ENCODE measurements at regions not wholly inside any gene's neighbourhood (a gene's known extent, or its start where the extent isn't known, plus 50 kb on each side); places are given as distances from the start of the nearest gene placed in this dataset.
"Not testable (repeated sequence)": the region's sequence is repeated elsewhere in the genome, so short reads cannot be mapped to it uniquely, and the experiment has no call there.

DNA sequence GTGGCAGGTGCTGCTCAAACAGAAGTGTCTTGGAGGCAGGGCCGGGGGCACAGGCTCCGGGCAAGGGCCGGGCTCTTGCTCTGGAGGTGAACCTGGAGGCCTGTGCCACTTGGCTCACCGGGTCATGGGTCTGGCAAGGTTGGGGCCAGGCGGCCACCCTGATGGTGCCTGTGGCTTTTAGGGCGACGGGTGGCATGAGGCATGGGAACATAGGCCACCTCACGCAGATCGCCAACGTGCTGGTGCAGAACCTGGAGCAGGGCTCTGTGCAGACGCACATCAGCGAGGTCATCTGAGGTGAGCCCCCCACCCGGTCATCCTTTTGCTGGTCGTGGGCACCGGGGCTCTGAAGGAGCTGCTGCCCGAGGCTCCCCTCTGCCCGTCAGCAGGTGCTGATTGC, 202.7 kb downstream of the LIPI start:
- DNase-seq, result not testable (repeated sequence)

DNA sequence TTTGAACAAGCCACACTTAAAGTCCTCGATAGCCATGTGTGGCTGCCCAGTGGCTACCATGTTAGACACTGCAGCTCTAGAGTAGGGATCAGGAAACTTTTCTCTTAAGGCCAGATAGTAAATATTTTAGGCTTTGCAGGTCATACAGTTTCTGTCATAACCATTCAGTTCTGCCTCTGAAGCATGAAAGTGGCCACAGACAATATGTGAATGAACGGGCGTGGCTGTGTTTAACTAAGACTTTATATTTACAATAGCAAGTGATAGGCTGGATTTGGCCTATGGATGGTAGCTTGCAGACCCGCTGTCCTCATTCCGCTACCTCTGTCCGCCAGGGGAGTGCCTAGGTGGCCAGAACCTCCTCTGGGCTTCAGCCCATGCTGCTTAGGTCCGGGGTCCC, 204.6 kb downstream of the LIPI start:
- DNase-seq, result not testable (repeated sequence)

DNA sequence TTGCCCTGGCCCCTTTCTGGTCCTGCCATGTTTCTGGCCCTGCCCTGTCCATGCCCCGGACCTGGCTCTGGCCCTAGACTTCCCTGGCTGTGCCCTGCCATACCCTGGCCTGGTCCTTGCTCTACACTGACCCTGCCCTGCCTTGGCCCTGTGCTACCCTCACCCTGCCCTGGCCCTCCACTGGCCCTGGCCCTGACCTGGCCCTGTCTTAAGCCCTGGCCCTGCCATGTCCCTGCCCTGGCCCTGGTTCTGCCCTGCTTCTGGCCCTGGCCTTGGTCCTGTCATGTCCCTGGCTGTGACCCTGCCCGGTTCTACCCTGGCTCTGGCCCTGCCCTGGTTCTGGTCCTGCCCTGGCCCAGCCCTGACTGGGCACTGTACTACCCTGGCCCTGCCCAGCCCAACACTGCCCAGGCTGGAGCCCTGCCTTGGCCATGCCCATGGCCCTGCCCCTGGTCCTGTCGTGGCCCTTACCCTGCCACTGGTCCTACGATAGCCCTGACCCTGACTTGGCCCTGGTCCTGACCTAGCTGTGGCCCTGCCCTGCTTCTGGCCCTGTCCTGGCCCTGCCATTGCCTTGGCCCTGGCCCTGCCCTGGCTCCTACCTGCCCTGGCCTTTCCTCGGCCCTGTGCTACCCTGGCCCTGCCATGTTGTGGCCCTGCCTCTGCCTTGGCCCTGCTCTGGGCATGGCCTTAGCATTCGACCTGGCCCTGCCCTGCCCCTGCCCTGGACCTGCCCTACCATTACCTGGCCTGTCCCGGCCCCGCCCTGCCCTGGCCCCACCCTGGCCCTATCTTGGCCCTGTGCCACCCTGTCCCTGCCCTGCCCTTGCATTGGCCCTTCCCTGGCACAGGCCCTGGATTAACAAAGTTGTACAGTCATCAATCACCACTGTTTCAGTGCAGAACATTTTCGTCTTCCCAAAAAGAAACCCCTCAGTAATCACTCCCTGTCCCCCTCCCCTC, 223.5 kb downstream of the LIPI start:
- DNase-seq, result not testable (repeated sequence)

DNA sequence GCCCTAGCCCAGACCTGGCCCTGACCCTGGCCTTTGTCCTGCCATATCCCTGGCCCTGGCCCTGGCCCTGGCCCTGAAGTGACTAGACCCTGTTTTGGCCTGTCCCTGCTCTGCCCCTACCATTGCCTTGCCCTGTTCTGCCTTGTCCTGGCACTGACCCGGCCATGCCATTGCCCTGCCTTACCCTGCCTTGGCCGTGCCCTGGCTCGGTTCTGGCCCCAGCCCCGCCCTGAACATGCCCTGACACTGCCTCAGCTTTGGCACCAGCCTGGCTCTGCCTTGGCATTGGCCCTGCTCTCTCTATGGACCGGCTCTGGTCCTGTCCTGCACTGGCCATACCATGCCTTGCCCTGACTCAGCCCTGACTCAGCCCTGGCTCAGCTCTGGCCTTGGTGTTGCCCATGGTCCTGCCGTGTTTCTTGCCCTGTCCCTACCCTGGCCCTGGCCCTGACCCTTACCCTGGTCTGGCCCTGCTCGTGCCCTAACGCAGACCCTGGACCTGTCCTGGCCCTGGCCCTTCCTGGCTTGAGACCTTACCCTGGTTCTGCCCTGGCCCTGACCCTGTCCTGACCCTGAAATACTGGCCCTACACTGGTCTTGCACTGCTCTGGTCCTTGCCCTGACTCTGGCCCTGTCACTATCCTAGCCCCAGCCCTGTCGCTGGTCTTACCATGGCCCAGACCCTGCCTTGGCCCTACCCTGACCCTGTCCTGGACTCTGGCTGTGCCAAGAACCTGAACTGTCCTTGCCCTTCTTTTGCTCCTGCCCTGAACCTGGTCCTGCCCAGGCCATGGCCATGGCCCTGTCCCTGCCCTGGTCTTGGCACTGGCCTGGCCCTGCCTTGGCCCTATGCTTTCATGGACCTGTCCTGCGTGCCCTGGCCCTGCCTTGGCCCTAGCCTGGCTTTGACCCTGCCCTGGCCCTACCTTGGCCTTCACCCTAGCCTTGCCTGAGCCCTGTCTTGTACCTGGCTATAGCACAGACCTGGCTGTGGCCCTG, 224.6 kb downstream of the LIPI start:
- not testable (repeated sequence) for DNase-seq

DNA sequence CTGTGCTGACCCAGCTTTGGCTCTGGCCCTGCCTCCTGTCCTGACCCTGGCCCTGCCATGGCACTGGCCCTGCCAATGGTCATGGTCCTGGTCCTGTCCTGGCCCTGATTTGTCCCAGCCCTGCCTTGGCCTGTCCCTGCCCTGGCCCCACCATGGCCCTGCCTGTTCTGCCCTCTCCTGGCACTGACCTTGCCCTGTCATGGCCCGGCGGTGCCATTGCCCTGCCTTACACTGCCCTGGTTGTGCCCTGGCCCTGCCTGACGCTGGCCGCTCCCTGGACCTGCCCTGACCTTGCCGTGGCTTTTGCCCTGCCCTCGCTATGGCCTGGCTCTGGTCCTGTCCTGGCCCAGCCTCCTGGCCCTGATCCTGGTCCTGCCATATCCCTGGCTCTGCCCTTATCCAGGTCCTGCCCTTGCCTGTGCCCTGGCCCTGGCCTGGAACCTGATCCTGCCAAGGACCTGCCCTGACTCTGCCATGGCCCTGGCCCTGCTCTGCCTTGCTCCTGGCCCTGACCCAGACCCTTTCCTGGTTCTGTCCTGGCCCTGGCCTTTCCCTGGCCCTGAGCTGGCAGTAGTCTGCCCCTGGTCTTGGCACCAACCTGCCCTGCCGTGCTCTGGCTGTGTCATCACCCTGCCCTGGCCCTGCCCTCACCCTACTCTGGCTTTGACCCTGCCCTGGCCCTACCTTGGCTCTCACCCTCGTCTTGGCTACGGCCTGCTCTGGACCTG, 225.5 kb downstream of the LIPI start:
- DNase-seq, result not testable (repeated sequence)

DNA sequence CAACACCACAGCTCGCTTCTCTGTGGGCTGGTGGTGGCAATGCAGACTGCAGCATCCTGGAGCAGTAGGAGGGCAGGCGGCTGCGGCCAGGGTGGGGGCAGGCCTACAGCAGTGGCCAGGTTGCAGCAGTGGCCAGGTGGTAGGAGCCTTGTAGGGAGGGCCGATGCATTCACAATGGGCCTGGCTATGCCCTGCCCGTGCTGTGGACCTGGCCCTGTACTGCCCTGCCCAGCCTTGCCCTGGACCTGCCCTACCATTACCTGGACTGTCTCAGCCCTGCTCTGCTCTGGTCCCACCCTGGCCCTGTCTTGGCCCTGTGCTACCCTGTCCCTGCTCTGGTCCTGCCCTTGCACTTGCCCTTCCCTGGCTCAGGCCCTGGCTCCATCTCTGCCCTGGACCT, 226.0 kb downstream of the LIPI start:
- not testable (repeated sequence) for DNase-seq

DNA sequence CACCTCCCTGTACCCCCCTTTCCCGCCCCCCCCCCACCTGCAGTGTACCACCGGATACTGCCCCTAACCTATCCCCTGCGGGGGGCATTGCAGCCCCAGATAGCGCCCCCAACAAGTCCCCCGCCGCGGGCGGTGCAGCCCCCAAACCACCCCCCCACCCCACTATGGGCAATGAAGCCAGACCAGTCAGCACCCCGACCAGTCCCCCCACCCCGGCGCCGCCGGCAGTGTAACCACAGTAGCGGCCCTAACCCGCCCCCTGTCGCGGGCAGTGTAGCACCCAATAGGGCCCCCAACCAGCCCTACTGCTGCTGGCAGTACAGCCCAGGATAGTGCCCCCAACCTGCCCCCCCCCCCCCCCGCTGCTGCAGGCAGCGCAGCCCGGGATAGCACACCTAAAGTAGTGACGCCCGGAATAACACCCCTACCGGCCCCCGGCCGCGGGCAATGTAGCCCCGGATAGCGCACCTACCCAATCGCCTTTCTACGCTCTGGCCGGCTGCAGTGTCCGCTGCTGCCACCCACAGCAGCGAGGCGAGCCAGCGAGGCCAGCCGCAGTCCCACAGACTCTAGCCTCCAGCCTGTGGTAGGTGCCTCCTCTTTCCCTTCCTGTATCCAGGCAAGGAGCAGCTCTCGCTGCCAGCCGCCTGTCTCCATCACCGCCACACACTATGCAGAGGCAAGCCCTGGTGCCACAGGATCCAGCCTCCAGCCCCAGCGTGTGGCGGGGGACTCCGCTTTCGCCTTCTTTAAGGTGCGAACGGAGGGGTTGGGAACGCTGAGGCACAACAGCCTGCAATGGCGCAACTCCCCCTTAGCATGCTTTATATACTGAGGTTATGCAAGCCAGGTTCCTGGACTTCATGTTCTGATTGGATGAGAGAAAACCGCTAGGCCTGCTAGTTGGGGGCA, 229.3 kb downstream of the LIPI start:
- not testable (repeated sequence) for DNase-seq

DNA sequence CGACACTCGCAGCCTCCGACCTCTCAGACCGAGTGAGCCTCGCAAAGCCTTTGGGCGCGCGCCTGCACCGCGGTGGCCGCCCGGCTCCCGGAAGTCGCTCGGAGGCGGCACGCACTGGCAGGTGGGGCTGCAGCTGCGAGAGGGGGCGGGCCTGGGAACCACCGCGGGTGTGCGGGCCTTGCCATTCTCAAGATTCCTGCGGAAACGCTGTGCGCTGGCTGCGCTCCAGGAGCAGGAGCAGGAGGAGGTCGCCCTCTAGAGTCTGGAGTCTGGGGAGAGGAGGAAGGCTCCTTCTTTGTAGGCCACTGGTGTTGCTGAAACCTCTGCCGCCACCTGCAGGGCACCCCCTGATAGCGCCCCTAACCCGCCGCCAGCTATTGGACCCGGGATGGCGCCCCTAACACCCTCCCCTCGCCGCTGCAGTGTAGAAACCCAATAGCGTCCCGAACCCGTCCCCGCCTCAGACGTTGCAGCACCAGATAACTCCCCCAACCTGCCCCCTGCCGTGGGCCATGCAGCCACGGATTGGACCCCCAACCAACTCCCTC, 230.6 kb downstream of the LIPI start:
- DNase-seq, result peak; percentile 73

DNA sequence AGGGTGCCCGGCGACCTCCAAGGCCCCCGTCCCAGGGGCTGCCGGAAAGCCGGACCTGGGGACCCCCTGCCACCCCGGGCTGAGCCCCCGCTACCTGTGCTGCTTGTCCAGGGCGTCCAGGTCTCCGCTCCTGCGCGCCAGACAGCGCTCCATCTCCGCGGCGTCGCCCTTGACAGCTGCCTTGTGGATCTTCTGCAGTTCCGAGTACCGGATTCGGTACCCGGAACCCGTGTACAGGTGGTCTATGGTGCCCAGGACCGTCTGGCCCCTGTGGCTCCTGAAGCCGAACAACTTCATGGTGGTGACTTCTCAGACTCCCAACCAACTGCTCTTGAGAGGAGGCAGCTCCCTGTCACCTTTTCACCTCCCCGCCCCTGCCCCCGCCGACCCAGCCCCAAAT, 231.1 kb downstream of the LIPI start:
- DNase-seq, result not testable (repeated sequence)

DNA sequence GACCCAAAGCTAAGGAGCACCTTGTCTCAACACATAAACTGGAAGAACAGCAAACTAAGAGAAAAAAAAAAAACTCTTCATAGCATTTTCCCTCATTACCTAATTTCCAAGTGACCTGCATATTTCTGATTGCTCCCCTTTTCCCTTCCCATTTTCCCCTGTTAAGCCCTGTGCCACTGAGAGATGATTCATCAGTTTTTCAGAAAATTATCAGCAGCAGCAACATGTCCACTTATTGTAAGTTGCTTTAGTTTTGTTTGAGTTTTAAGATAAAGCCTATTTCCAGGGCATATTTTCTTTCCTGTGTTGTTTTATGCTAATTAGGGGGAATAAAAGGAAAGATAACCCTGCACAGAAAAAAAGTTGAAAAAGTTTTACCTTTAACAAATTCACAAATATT, 236.2 kb downstream of the LIPI start:
- not testable (repeated sequence) for DNase-seq

DNA sequence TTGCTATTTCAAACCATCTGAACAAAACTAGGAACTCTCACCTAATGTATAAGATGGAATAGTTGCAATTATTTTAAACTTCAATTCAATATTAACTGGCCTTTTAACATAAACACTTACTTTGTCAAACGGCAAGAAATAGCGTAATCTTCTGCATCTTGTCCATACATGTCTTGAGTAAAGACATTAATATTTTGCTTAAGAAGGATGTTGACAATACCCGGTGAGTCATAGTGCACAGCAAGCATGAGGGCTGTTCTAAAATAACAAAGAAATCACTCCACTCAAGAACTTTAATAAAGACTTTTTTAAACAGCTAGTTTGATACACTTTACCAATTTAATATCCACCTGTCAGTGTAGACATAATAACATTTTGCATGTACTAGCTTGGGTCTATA, 240.9 kb downstream of the LIPI start:
- not testable (repeated sequence) for DNase-seq

DNA sequence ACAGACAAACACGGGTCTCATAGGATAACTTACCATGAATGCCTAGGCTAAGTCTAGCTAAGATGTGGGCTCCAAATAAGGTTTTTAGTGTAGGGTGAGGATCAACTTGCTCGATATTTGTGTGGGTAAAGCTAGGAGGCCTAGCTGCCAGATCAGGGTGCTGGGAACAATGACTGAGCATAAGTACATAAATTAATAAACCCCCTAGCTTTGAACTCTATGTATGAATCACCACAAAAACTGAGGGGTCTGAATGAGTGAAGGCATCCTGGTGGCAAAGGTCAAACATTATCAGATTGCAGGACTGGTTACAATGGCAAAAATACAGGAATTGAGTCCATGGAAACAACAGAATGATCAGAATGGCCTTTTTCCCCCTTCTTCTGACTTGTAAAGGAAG, 241.8 kb downstream of the LIPI start:
- not testable (repeated sequence) for DNase-seq

DNA sequence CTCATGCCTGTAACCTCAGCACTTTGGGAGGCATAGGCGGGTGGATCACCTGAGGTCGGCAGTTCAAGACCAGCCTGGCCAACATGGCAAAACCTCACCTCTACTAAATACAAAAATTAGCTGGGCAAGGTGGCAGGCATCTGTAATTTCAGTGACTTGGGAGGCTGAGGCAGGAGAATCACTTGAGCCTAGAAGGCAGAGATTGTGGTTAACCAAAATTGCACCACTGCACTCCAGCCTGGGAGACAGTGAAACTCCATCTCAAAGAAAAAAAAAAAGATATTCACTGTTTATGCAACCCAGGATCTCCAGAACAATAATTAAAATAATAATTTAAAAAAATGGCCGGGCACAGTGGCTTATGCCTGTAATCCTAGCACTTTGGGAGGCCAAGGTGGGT, 247.5 kb downstream of the LIPI start:
- not testable (repeated sequence) for DNase-seq

DNA sequence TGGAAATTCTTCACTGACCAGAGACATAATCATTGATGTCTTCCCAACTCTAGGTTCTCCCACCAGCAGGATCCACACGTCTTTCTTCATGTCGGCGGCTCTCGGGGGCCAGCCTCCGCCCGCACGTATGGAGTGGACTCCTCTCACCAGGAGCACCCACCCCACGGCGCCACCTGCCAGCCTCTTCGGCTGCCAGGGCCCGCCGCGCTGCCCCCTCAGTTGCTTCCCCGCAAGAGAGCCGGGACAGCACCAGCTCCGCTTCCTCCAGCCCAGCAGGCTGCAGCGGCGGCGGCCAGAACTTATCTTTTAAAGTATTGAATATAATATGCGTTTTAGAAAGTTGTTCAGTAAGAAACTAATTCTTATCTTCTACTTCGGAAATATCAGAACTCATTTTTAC, 273.5 kb downstream of the LIPI start:
- DNase-seq, result no peak

DNA sequence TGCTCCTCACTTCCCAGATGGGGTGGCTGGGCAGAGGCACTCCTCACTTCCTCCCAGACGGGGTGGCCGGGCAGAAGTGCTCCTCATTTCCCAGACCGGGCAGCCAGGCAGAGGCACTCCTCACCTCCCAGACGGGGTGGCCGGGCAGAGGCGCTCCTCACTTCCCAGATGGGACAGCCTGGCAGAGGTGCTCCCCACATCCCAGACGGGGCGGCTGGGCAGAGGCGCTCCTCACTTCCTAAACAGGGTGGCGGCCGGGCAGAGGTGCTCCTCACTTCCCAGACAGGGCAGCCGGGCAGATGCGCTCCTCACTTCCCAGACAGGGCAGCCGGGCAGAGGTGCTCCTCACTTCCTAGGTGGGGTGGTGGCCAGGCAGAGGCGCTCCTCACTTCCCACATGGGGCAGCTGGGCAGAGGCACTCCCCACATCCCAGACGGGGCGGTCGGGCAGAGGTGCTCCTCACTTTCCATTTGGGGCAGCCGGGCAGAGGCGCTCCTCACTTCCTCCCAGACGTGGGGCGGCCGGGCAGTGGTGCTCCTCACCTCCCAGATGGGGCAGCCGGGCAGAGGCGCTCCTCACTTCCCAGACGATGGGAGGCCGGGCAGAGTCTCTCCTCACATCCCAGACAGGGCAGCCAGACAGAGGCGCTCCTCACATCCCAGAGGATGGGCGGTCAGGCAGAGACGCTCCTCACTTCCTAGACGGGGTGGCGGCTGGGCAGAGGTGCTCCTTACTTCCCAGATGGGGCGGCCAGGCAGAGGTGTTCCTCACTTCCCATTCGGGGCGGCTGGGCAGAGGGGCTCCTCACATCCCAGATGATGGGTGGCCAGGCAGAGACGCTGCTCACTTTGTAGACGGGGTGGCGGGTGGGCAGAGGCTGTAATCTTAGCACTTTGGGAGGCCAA, 274.5 kb downstream of the LIPI start:
- DNase-seq, result not testable (repeated sequence)

DNA sequence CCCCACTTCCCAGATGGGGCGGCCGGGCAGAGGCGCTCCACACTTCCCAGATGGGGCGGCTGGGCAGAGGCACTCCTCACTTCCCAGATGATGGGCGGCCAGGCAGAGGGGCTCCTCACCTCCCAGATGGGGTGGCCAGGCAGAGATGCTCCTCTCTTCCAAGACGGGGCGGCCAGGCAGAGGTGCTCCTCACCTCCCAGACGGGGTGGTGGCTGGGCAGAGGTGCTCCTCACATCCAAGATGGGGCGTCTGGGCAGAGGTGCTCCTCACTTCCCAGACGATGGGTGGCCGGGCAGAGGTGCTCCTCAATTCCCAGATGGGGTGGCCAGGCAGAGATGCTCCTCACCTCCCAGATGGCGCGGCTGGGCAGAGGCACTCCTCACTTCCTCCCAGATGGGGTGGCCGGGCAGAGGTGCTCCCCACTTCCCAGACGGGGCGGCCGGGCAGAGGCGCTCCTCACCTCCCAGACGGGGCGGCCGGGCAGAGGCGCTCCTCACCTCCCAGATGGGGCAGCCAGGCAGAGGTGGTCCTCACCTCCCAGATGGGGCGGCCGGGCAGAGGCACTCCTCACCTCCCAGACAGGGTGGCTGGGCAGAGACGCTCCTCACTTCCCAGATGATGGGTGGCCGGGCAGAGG, 275.2 kb downstream of the LIPI start:
- not testable (repeated sequence) for DNase-seq

DNA sequence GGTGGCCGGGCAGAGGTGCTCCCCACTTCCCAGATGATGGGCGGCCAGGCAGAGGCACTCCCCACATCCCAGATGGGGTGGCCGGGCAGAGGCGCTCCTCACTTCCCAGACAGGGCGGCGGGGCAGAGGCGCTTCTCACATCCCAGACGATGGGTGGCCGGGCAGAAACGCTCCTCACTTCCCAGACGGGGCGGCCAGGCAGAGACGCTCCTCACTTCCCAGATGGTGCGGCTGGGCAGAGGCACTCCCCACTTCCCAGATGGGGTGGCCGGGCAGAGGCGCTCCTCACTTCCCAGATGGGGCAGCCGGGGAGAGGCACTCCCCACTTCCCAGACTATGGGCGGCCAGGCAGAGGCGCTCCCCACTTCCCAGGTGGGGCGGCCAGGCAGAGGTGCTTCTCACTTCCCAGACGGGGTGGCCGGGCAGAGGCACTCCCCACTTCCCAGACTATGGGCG, 275.8 kb downstream of the LIPI start:
- DNase-seq, result not testable (repeated sequence)

DNA sequence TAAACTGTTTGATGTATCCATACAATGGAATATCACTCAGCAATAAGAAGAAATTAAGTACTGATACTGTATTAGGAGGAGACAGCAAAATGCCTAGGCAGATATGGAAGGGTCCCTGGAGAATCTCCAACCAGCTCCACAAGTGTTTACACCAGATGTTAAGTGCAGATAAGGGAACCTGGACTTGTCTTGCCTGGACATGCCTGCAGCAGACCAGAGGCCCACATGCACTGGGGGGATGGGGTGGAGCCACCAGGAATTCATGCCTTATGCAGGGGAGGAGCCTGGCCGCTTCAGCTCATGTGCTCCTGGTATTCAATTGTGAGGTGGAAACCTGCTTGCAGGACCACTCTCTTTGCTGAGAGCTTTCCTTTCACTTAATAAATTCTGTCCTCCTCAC, 287.6 kb downstream of the LIPI start:
- not testable (repeated sequence) for DNase-seq

DNA sequence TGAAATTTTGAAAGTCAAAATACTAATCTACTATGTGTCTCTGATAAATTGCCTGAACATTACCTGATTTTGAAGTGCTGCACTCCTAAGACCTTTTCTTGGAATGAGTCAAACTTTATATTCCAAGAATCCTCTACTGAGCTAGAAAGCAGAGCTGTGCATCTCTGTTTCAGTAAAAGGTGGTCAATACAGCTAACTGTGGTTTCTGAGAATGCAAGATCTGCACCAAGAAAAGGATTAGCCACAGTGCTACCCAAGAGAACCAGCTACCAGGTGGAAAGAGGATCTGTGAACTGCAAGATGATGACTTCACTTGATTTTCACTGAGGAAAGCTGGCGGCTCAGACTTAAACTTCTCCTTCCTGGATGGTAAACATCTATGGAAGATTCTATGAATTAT, 289.3 kb downstream of the LIPI start:
- not testable (repeated sequence) for DNase-seq
